ENCODE measurements at regions not wholly inside any gene's neighbourhood (a gene's known extent, or its start where the extent isn't known, plus 50 kb on each side); places are given as distances from the start of the nearest gene placed in this dataset.

GRCh38 chr13:62084728-62085127 lies 669.1 kb upstream of the PCDH20 start:
- Histone ChIP-seq H3K36me3 (ENCODE audit: control insufficient read depth, insufficient read depth, low read length) (no peaks in the 10 kb centered on the region), H3K9me3 (replicated peaks; ENCODE audit: control insufficient read depth, low read depth, low read length) (no peaks in the 10 kb centered on the region), H3K27ac (ENCODE audit: low read length) (no peak overlapping the region), H3K27me3 (ENCODE audit: control insufficient read depth, insufficient read depth, low read length) (no peaks in the 10 kb centered on the region), H3K4me3 (ENCODE audit: low read length) (no peak overlapping the region), H3K4me1 (ENCODE audit: control insufficient read depth, insufficient read depth, low read length) (no peaks in the 10 kb centered on the region)
- DNase-seq = no peak

DNA sequence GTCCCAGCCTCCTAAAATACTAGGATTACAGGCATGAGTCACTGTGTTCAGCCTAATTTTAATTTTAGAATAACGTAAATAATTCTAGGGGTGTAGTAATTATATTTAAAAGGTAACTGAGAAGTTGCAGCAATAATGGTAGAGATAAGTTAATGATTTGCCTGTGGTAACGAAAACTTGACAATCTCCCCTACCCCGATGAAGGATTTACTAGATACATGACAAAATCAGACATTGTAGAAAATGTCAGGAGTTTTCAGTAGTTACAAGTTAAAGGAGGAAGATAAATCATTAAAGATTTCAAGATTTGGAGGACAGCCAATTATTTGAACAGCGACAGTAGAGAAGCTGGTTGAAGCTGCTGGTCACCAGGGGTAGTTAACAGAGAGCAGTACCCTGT lies 652.2 kb upstream of the PCDH20 start:
- Histone ChIP-seq H3K4me1 (ENCODE audit: control insufficient read depth, insufficient read depth, low read length) (no peaks in the 10 kb centered on the region), H3K27ac (ENCODE audit: low read length) (no peak overlapping the region), H3K9me3 (replicated peaks; ENCODE audit: control insufficient read depth, low read depth, low read length) (no peaks in the 10 kb centered on the region), H3K4me3 (ENCODE audit: low read length) (no peak overlapping the region), H3K27me3 (ENCODE audit: control insufficient read depth, insufficient read depth, low read length) (no peaks in the 10 kb centered on the region), H3K36me3 (ENCODE audit: control insufficient read depth, insufficient read depth, low read length) (no peaks in the 10 kb centered on the region)
- 75% methylated on average over 1 of the region's 4 CpGs for WGBS (ENCODE audit: insufficient coverage)
- DNase-seq = no peak

GRCh38 chr13:62065016-62065415 lies 649.4 kb upstream of the PCDH20 start:
- Histone ChIP-seq H3K27ac (ENCODE audit: low read length) (no peak overlapping the region), H3K27me3 (ENCODE audit: control insufficient read depth, insufficient read depth, low read length) (no peaks in the 10 kb centered on the region), H3K4me1 (ENCODE audit: control insufficient read depth, insufficient read depth, low read length) (no peaks in the 10 kb centered on the region), H3K36me3 (ENCODE audit: control insufficient read depth, insufficient read depth, low read length) (no peaks in the 10 kb centered on the region), H3K4me3 (ENCODE audit: low read length) (no peak overlapping the region), H3K9me3 (replicated peaks; ENCODE audit: control insufficient read depth, low read depth, low read length) (no peaks in the 10 kb centered on the region)
- DNase-seq = no peak

DNA sequence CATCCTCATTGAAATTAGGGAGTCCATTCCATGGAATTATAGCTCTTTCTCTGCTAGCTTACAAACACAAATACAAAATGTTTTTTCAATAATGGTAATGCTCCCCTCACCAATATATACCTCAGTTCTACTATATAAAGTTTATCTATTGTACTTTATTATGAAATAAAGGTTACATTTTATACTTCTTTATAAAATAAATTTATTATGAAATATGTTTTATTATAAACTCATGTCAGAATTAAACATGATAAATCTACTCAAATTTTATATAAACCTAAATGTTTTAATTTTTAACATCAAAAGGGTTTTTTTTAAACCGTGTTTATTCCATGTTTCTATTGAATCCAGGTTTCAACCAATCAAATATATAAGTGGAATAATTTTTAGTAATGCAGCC lies 646.1 kb upstream of the PCDH20 start:
- Histone ChIP-seq H3K9me3 (replicated peaks; ENCODE audit: control insufficient read depth, low read depth, low read length) (no peaks in the 10 kb centered on the region), H3K27ac (ENCODE audit: low read length) (no peak overlapping the region), H3K4me3 (ENCODE audit: low read length) (no peak overlapping the region), H3K36me3 (ENCODE audit: control insufficient read depth, insufficient read depth, low read length) (no peaks in the 10 kb centered on the region), H3K27me3 (ENCODE audit: control insufficient read depth, insufficient read depth, low read length) (no peaks in the 10 kb centered on the region), H3K4me1 (ENCODE audit: control insufficient read depth, insufficient read depth, low read length) (no peaks in the 10 kb centered on the region)
- no CpG with 5 or more reads among the region's 1 CpG for WGBS (ENCODE audit: insufficient coverage)
- DNase-seq = no peak

- H3K4me3 ChIP-seq (ENCODE audit: low read length) = no peak overlapping the region
- H3K4me1 ChIP-seq (ENCODE audit: control insufficient read depth, insufficient read depth, low read length) = no peaks in the 10 kb centered on the region
These were observed 644.9 kb upstream of the PCDH20 start for GRCh38 chr13:62060570-62060969.

GRCh38 chr13:62057286-62057685 lies 641.6 kb upstream of the PCDH20 start:
- H3K4me3 ChIP-seq (ENCODE audit: low read length) = no peak overlapping the region
- no peak for DNase-seq
- no peaks in the 10 kb centered on the region for H3K36me3 ChIP-seq (ENCODE audit: control insufficient read depth, insufficient read depth, low read length)
- H3K27ac ChIP-seq (ENCODE audit: low read length) = no peak overlapping the region
- no peaks in the 10 kb centered on the region for H3K27me3 ChIP-seq (ENCODE audit: control insufficient read depth, insufficient read depth, low read length)
- no peaks in the 10 kb centered on the region for H3K4me1 ChIP-seq (ENCODE audit: control insufficient read depth, insufficient read depth, low read length)
- no peaks in the 10 kb centered on the region for H3K9me3 ChIP-seq (replicated peaks; ENCODE audit: control insufficient read depth, low read depth, low read length)
- WGBS (ENCODE audit: insufficient coverage) = no CpG with 5 or more reads among the region's 2 CpGs

More at GRCh38 chr13:62060570-62060969, 644.9 kb upstream of the PCDH20 start:
- Histone ChIP-seq H3K36me3 (ENCODE audit: control insufficient read depth, insufficient read depth, low read length) (no peaks in the 10 kb centered on the region), H3K9me3 (replicated peaks; ENCODE audit: control insufficient read depth, low read depth, low read length) (no peaks in the 10 kb centered on the region), H3K27ac (ENCODE audit: low read length) (no peak overlapping the region), H3K27me3 (ENCODE audit: control insufficient read depth, insufficient read depth, low read length) (no peaks in the 10 kb centered on the region)
- no CpG with 5 or more reads among the region's 2 CpGs for WGBS (ENCODE audit: insufficient coverage)
- DNase-seq = no peak

GRCh38 chr13:62049992-62050391 lies 634.3 kb upstream of the PCDH20 start:
- no CpG with 5 or more reads among the region's 2 CpGs for WGBS (ENCODE audit: insufficient coverage)
- DNase-seq = no peak

DNA sequence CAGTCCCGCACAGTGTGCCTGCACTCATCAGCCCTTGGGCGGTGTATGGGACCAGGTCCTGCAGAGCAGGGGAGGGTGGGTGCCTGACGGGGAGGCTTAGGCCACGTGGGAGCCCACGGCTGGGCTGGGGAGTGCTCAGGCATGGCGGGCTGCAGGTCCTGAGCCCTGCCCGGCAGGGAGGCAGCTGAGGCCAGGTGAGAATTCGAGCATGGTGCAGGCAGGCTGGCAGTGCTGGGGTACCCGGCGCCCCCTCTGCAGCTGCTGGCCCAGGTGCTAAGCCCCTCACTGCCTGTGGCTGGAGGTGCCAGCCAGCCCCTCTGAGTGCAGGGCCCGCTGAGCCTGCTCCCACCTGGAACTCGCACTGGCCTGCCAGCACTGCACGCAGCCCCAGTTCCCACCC lies 630.9 kb upstream of the PCDH20 start:
- 85% methylated on average over 13 of the region's 13 CpGs for WGBS (ENCODE audit: insufficient coverage)
- no peak for DNase-seq

More at GRCh38 chr13:62049992-62050391, 634.3 kb upstream of the PCDH20 start:
- Histone ChIP-seq H3K27me3 (ENCODE audit: control insufficient read depth, insufficient read depth, low read length) (no peaks in the 10 kb centered on the region), H3K4me1 (ENCODE audit: control insufficient read depth, insufficient read depth, low read length) (no peaks in the 10 kb centered on the region), H3K27ac (ENCODE audit: low read length) (no peak overlapping the region), H3K9me3 (replicated peaks; ENCODE audit: control insufficient read depth, low read depth, low read length) (peaks cover 2% of the 10 kb centered on the region), H3K36me3 (ENCODE audit: control insufficient read depth, insufficient read depth, low read length) (no peaks in the 10 kb centered on the region), H3K4me3 (ENCODE audit: low read length) (no peak overlapping the region)

DNA sequence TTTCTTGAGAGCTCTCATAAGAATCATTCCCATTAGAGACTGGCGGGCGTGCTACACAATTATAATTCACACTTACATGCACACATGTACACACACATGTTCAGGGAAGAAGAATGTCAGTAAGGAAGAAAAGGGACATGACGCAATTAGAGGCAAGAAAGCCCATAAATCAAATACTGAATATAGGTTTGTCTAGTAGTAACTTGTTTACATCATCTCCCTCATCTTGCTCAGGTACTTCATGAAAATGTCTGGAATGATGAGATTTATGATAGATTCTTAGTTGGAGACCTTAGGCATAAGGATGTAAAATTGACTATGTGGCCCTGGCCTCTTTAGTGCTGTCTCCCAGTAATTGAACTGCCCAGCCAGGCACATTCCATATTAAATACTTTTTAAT lies 628.0 kb upstream of the PCDH20 start:
- no CpG with 5 or more reads among the region's 3 CpGs for WGBS (ENCODE audit: insufficient coverage)
- Histone ChIP-seq H3K9me3 (replicated peaks; ENCODE audit: control insufficient read depth, low read depth, low read length) (peaks cover 2% of the 10 kb centered on the region), H3K4me1 (ENCODE audit: control insufficient read depth, insufficient read depth, low read length) (no peaks in the 10 kb centered on the region), H3K27me3 (ENCODE audit: control insufficient read depth, insufficient read depth, low read length) (no peaks in the 10 kb centered on the region), H3K4me3 (ENCODE audit: low read length) (no peak overlapping the region), H3K36me3 (ENCODE audit: control insufficient read depth, insufficient read depth, low read length) (no peaks in the 10 kb centered on the region), H3K27ac (ENCODE audit: low read length) (no peak overlapping the region)
- no peak for DNase-seq

More for the DNA sequence above, 630.9 kb upstream of the PCDH20 start:
- no peak overlapping the region for H3K4me3 ChIP-seq (ENCODE audit: low read length)
- no peaks in the 10 kb centered on the region for H3K36me3 ChIP-seq (ENCODE audit: control insufficient read depth, insufficient read depth, low read length)
- H3K27me3 ChIP-seq (ENCODE audit: control insufficient read depth, insufficient read depth, low read length) = no peaks in the 10 kb centered on the region
- H3K9me3 ChIP-seq (replicated peaks; ENCODE audit: control insufficient read depth, low read depth, low read length) = peaks cover 2% of the 10 kb centered on the region
- H3K4me1 ChIP-seq (ENCODE audit: control insufficient read depth, insufficient read depth, low read length) = no peaks in the 10 kb centered on the region
- H3K27ac ChIP-seq (ENCODE audit: low read length) = no peak overlapping the region

- no peak for DNase-seq
- no peaks in the 10 kb centered on the region for H3K9me3 ChIP-seq (replicated peaks; ENCODE audit: control insufficient read depth, low read depth, low read length)
- H3K4me1 ChIP-seq (ENCODE audit: control insufficient read depth, insufficient read depth, low read length) = no peaks in the 10 kb centered on the region
- no CpG with 5 or more reads among the region's 2 CpGs for whole genome bisulfite sequencing (ENCODE audit: insufficient coverage)
- H3K36me3 ChIP-seq (ENCODE audit: control insufficient read depth, insufficient read depth, low read length) = no peaks in the 10 kb centered on the region
- H3K4me3 ChIP-seq (ENCODE audit: low read length) = no peak overlapping the region
- H3K27me3 ChIP-seq (ENCODE audit: control insufficient read depth, insufficient read depth, low read length) = no peaks in the 10 kb centered on the region
- H3K27ac ChIP-seq (ENCODE audit: low read length) = no peak overlapping the region
These were observed 625.2 kb upstream of the PCDH20 start for GRCh38 chr13:62040806-62041205.

DNA sequence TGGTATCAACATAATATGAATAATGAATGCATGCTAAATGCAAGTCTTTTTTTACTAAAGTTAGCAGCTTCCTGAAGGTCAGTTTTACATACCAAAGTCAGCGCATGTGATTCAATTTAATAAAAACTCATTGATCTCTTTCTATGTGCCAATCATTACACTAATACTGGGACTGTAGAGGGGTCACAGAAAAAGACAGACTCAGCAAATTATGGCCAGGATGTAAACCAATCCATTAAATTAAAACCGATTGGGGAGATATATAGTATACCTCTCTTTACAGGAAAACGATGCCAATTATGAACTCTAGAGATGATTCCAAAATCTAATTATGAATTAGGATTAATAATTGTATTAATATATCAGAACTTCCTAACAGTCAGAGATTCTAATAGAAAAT lies 624.4 kb upstream of the PCDH20 start:
- Histone ChIP-seq H3K9me3 (replicated peaks; ENCODE audit: control insufficient read depth, low read depth, low read length) (no peaks in the 10 kb centered on the region), H3K4me3 (ENCODE audit: low read length) (no peak overlapping the region), H3K4me1 (ENCODE audit: control insufficient read depth, insufficient read depth, low read length) (no peaks in the 10 kb centered on the region), H3K36me3 (ENCODE audit: control insufficient read depth, insufficient read depth, low read length) (no peaks in the 10 kb centered on the region), H3K27me3 (ENCODE audit: control insufficient read depth, insufficient read depth, low read length) (no peaks in the 10 kb centered on the region), H3K27ac (ENCODE audit: low read length) (no peak overlapping the region)
- no CpG with 5 or more reads among the region's 3 CpGs for WGBS (ENCODE audit: insufficient coverage)
- no peak for DNase-seq
